GM18507 (cell line): ENCODE measurements at regions not wholly inside any gene's neighbourhood (a gene's known extent, or its start where the extent isn't known, plus 50 kb on each side); places are given as distances from the start of the nearest gene placed in this dataset.
"Not testable (repeated sequence)": the region's sequence is repeated elsewhere in the genome, so short reads cannot be mapped to it uniquely, and the experiment has no call there.

Experiments
- DNase-seq: peaks from one replicate; pipeline ENCODE4 v3.0.0; 2011; ENCODE audit warnings: low read depth; ENCODE audit not compliant: insufficient read length; ENCODE audit errors: extremely low spot score
- FAIRE-seq: peaks from 2 replicates; lab custom pipeline; 2011; peaks lifted over from hg19 to GRCh38; lab: Jason Lieb, UNC

- DNase-seq (no peak), FAIRE-seq (no peak)
Observed at GRCh38 chr2:212811921-212812320, 273.3 kb upstream of the ERBB4 start.

- DNase-seq (no peak), FAIRE-seq (peak; percentile 12)
Observed at GRCh38 chr2:212811036-212811805, 272.6 kb upstream of the ERBB4 start.

- FAIRE-seq (no peak), DNase-seq (no peak)
Observed at GRCh38 chr2:212797484-212798205, 259.0 kb upstream of the ERBB4 start.

- DNase-seq = no peak
- FAIRE-seq = no peak
Observed at GRCh38 chr2:212794471-212794870, 255.9 kb upstream of the ERBB4 start.

- FAIRE-seq (no peak), DNase-seq (no peak)
Observed at GRCh38 chr2:212791569-212791968, 253.0 kb upstream of the ERBB4 start.

GRCh38 chr2:212786088-212786487 is 247.5 kb upstream of the ERBB4 start:
- not testable (repeated sequence) for FAIRE-seq, DNase-seq

- DNase-seq (peak; percentile 8), FAIRE-seq (peak; percentile 83)
Observed at GRCh38 chr2:212777020-212777491, 238.5 kb upstream of the ERBB4 start.

- no peak for DNase-seq
- peak; percentile 49 for FAIRE-seq
Observed at GRCh38 chr2:212773808-212774339, 235.3 kb upstream of the ERBB4 start.

GRCh38 chr2:212770240-212770639 is 231.6 kb upstream of the ERBB4 start:
- DNase-seq (no peak), FAIRE-seq (no peak)

- no peak for DNase-seq
- no peak for FAIRE-seq
Observed at GRCh38 chr2:212766921-212767320, 228.3 kb upstream of the ERBB4 start.

- DNase-seq (no peak), FAIRE-seq (no peak)
Observed at GRCh38 chr2:212752730-212753351, 214.2 kb upstream of the ERBB4 start.

GRCh38 chr2:212745359-212745758 is 206.8 kb upstream of the ERBB4 start:
- FAIRE-seq (no peak), DNase-seq (no peak)

- no peak for FAIRE-seq
- DNase-seq = no peak
Observed at GRCh38 chr2:212737392-212738172, 199.0 kb upstream of the ERBB4 start.

- no peak for DNase-seq
- no peak for FAIRE-seq
Observed at GRCh38 chr2:212736385-212736726, 197.8 kb upstream of the ERBB4 start.

- peak; percentile 39 for FAIRE-seq
- DNase-seq = no peak
Observed at GRCh38 chr2:212733273-212733672, 194.7 kb upstream of the ERBB4 start.

GRCh38 chr2:212732860-212733259 is 194.3 kb upstream of the ERBB4 start:
- FAIRE-seq (peak; percentile 67), DNase-seq (no peak)

GRCh38 chr2:212730994-212731393 is 192.4 kb upstream of the ERBB4 start:
- FAIRE-seq (peak; percentile 87), DNase-seq (peak; percentile 25)

GRCh38 chr2:212728717-212729116 is 190.1 kb upstream of the ERBB4 start:
- no peak for DNase-seq
- FAIRE-seq = peak; percentile 69

GRCh38 chr2:212727751-212728150 is 189.1 kb upstream of the ERBB4 start:
- FAIRE-seq = peak; percentile 82
- no peak for DNase-seq
